ENCODE measurements at regions not wholly inside any gene's neighbourhood (a gene's known extent, or its start where the extent isn't known, plus 50 kb on each side); places are given as distances from the start of the nearest gene placed in this dataset.

DNA sequence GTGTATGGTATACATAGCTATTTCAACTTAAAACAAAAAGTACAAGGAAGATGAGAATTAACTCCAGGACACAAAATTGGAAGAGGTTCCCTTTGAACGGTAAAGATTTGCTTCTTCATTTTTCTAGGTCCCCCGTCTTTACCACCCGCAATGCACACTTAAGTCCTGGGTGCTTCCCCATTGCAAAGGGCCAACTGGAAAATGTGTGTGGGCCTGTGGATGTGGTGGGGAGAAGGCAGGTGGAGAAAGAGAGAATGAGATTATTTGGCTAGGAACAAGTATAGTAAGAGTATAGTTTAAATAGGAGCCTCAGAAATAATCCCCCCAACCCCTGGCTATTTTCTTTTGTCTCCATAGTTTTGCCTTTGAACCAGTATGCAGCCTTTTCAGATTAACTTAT lies 115.4 kb downstream of the HLX start:
- no peak for ATAC-seq
- no peak for TF ChIP-seq ZNF565 (CRISPR knock-in tag; conservative IDR thresholded peaks at IDR 0.05; ENCODE audit: low read depth)
- no peak for TF ChIP-seq GLIS3 (CRISPR knock-in tag; IDR thresholded peaks at IDR 0.05)
- no peak for TF ChIP-seq ARNTL (CRISPR knock-in tag; IDR thresholded peaks at IDR 0.05; ENCODE audit: borderline replicate concordance, low read depth)
- TF ChIP-seq, protein P1, sequence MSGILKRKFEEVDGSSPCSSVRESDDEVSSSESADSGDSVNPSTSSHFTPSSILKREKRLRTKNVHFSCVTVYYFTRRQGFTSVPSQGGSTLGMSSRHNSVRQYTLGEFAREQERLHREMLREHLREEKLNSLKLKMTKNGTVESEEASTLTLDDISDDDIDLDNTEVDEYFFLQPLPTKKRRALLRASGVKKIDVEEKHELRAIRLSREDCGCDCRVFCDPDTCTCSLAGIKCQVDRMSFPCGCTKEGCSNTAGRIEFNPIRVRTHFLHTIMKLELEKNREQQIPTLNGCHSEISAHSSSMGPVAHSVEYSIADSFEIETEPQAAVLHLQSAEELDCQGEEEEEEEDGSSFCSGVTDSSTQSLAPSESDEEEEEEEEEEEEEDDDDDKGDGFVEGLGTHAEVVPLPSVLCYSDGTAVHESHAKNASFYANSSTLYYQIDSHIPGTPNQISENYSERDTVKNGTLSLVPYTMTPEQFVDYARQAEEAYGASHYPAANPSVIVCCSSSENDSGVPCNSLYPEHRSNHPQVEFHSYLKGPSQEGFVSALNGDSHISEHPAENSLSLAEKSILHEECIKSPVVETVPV (CRISPR knock-in tag; IDR thresholded peaks at IDR 0.05), result no peak
- TF ChIP-seq TOX (CRISPR knock-in tag; IDR thresholded peaks at IDR 0.05; ENCODE audit: borderline replicate concordance), result no peak
- TF ChIP-seq ZFP30 (CRISPR knock-in tag; IDR thresholded peaks at IDR 0.05), result no peak
- TF ChIP-seq SNAI2 (CRISPR knock-in tag; IDR thresholded peaks at IDR 0.05), result no peak
- TF ChIP-seq ZNF8 (CRISPR knock-in tag; IDR thresholded peaks at IDR 0.05), result no peak
- no peak for TF ChIP-seq ZC3H10 (CRISPR knock-in tag; IDR thresholded peaks at IDR 0.05)
- TF ChIP-seq OSR1 (CRISPR knock-in tag; IDR thresholded peaks at IDR 0.05), result no peak
- TF ChIP-seq, protein P2, sequence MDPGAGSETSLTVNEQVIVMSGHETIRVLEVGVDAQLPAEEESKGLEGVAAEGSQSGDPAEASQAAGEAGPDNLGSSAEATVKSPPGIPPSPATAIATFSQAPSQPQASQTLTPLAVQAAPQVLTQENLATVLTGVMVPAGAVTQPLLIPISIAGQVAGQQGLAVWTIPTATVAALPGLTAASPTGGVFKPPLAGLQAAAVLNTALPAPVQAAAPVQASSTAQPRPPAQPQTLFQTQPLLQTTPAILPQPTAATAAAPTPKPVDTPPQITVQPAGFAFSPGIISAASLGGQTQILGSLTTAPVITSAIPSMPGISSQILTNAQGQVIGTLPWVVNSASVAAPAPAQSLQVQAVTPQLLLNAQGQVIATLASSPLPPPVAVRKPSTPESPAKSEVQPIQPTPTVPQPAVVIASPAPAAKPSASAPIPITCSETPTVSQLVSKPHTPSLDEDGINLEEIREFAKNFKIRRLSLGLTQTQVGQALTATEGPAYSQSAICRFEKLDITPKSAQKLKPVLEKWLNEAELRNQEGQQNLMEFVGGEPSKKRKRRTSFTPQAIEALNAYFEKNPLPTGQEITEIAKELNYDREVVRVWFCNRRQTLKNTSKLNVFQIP (CRISPR knock-in tag; IDR thresholded peaks at IDR 0.05; ENCODE audit: borderline replicate concordance, low read depth), result no peak
- TF ChIP-seq, protein P3, sequence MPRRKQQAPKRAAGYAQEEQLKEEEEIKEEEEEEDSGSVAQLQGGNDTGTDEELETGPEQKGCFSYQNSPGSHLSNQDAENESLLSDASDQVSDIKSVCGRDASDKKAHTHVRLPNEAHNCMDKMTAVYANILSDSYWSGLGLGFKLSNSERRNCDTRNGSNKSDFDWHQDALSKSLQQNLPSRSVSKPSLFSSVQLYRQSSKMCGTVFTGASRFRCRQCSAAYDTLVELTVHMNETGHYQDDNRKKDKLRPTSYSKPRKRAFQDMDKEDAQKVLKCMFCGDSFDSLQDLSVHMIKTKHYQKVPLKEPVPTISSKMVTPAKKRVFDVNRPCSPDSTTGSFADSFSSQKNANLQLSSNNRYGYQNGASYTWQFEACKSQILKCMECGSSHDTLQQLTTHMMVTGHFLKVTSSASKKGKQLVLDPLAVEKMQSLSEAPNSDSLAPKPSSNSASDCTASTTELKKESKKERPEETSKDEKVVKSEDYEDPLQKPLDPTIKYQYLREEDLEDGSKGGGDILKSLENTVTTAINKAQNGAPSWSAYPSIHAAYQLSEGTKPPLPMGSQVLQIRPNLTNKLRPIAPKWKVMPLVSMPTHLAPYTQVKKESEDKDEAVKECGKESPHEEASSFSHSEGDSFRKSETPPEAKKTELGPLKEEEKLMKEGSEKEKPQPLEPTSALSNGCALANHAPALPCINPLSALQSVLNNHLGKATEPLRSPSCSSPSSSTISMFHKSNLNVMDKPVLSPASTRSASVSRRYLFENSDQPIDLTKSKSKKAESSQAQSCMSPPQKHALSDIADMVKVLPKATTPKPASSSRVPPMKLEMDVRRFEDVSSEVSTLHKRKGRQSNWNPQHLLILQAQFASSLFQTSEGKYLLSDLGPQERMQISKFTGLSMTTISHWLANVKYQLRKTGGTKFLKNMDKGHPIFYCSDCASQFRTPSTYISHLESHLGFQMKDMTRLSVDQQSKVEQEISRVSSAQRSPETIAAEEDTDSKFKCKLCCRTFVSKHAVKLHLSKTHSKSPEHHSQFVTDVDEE (CRISPR knock-in tag; IDR thresholded peaks at IDR 0.05), result no peak
- TF ChIP-seq BACH2 (CRISPR knock-in tag; IDR thresholded peaks at IDR 0.05; ENCODE audit: borderline replicate concordance), result no peak
- TF ChIP-seq ZNF70 (CRISPR knock-in tag; IDR thresholded peaks at IDR 0.05), result no peak
- TF ChIP-seq, protein P4, sequence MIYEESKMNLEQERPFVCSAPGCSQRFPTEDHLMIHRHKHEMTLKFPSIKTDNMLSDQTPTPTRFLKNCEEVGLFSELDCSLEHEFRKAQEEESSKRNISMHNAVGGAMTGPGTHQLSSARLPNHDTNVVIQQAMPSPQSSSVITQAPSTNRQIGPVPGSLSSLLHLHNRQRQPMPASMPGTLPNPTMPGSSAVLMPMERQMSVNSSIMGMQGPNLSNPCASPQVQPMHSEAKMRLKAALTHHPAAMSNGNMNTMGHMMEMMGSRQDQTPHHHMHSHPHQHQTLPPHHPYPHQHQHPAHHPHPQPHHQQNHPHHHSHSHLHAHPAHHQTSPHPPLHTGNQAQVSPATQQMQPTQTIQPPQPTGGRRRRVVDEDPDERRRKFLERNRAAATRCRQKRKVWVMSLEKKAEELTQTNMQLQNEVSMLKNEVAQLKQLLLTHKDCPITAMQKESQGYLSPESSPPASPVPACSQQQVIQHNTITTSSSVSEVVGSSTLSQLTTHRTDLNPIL (CRISPR knock-in tag; IDR thresholded peaks at IDR 0.05; ENCODE audit: low read depth), result no peak
- no peak for TF ChIP-seq TCF4 (CRISPR knock-in tag; IDR thresholded peaks at IDR 0.05; ENCODE audit: borderline replicate concordance)
- no peak for TF ChIP-seq PPARA (CRISPR knock-in tag; IDR thresholded peaks at IDR 0.05; ENCODE audit: borderline replicate concordance)

DNA sequence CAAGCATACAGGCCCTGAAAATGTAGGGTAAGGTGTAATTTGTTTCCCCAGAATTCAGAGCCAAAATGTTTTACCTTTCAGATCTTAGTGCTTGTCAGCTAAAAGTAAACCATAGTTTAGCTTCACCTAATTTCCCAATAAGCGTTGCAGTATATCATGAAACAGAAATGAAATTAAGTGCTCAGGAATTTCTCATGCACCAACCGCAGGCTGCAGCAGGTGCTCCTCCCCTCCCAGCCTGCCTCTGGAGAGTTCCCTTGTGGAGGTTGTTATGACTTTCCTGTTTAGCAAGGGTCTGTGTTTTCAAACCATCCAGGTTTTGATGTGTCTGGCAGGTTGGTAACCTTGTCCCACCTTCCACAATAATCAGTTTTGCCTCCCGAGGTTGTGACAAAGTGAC lies 118.5 kb downstream of the HLX start:
- no peak for ATAC-seq
- TF ChIP-seq ZFP30 (CRISPR knock-in tag; IDR thresholded peaks at IDR 0.05) (no peak), ZNF565 (CRISPR knock-in tag; conservative IDR thresholded peaks at IDR 0.05; ENCODE audit: low read depth) (no peak), ARNTL (CRISPR knock-in tag; IDR thresholded peaks at IDR 0.05; ENCODE audit: borderline replicate concordance, low read depth) (no peak), BACH2 (CRISPR knock-in tag; IDR thresholded peaks at IDR 0.05; ENCODE audit: borderline replicate concordance) (no peak), ISL1 (CRISPR knock-in tag; IDR thresholded peaks at IDR 0.05) (no peak), ESRRG (CRISPR knock-in tag; IDR thresholded peaks at IDR 0.05) (no peak), PPARA (CRISPR knock-in tag; IDR thresholded peaks at IDR 0.05; ENCODE audit: borderline replicate concordance) (no peak)
- TF ChIP-seq, protein P3 (CRISPR knock-in tag; IDR thresholded peaks at IDR 0.05), result no peak
- TF ChIP-seq, protein P5, sequence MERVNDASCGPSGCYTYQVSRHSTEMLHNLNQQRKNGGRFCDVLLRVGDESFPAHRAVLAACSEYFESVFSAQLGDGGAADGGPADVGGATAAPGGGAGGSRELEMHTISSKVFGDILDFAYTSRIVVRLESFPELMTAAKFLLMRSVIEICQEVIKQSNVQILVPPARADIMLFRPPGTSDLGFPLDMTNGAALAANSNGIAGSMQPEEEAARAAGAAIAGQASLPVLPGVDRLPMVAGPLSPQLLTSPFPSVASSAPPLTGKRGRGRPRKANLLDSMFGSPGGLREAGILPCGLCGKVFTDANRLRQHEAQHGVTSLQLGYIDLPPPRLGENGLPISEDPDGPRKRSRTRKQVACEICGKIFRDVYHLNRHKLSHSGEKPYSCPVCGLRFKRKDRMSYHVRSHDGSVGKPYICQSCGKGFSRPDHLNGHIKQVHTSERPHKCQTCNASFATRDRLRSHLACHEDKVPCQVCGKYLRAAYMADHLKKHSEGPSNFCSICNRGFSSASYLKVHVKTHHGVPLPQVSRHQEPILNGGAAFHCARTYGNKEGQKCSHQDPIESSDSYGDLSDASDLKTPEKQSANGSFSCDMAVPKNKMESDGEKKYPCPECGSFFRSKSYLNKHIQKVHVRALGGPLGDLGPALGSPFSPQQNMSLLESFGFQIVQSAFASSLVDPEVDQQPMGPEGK (CRISPR knock-in tag; IDR thresholded peaks at IDR 0.05; ENCODE audit: borderline replicate concordance), result no peak
